ENCODE measurements at regions not wholly inside any gene's neighbourhood (a gene's known extent, or its start where the extent isn't known, plus 50 kb on each side); places are given as distances from the start of the nearest gene placed in this dataset.
A peak's percentile ranks its signal among the peaks of the same experiment; 100 is the strongest.

DNA sequence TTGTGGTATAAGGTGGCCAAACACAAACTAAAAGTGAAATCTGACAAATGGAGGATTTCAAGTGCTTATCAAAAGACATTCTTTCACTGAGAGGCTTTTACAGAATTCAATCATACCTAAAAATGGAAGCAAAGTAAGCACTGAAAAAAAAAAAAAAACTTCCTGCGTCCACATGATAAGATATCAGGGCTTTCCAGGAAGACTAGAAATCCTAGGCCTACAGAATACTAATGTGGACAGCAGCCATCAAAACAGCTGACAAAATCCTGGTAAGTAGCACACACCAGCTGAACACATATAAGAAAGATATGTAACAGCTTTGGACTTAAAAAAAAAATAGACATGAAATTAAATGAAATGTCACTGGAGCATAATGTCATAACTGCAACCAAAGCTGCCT is 178.2 kb downstream of the SUCLG1 start (continued):
- TF ChIP-seq ETS1 (conservative IDR thresholded peaks at IDR 0.05; ENCODE audit: control insufficient read depth, low read depth, low read length) (no peak), TAF9B (IDR thresholded peaks at IDR 0.05; ENCODE audit: partially characterized antibody) (no peak), ELF1 (tag; IDR thresholded peaks at IDR 0.05) (no peak), ZBED1 (IDR thresholded peaks at IDR 0.05) (no peak), THRB (CRISPR knock-in tag; conservative IDR thresholded peaks at IDR 0.05) (no peak), SRF (CRISPR knock-in tag; IDR thresholded peaks at IDR 0.05) (no peak), TCF3 (CRISPR knock-in tag; IDR thresholded peaks at IDR 0.05) (peak; percentile 80), TCFL5 (CRISPR knock-in tag; conservative IDR thresholded peaks at IDR 0.05) (no peak), XRCC3 (IDR thresholded peaks at IDR 0.05) (no peak), MTF1 (CRISPR knock-in tag; IDR thresholded peaks at IDR 0.05; ENCODE audit: borderline replicate concordance) (no peak), MEF2A (IDR thresholded peaks at IDR 0.05; ENCODE audit: control insufficient read depth, low read depth, low read length) (peak; percentile 52; the same call in 1 of the 2 replicates), NR1H2 (CRISPR knock-in tag; IDR thresholded peaks at IDR 0.05) (no peak), ZNF76 (CRISPR knock-in tag; IDR thresholded peaks at IDR 0.05; ENCODE audit: borderline replicate concordance) (no peak), AFF4 (CRISPR knock-in tag; IDR thresholded peaks at IDR 0.05) (no peak), EP300 (IDR thresholded peaks at IDR 0.05; ENCODE audit: low read length) (peak; percentile 36; the same call in 1 of the 2 replicates), FOXJ2 (tag; IDR thresholded peaks at IDR 0.05) (0 out of 2 replicates have a peak, but pooled peaks have one; percentile 18), ZBTB7A (IDR thresholded peaks at IDR 0.05; ENCODE audit: borderline replicate concordance, control insufficient read depth, low read depth, low read length) (no peak), PRPF4 (IDR thresholded peaks at IDR 0.05; ENCODE audit: insufficient read depth, low read depth, low read length, poor library complexity, severe bottlenecking) (no peak), JUNB (CRISPR knock-in tag; conservative IDR thresholded peaks at IDR 0.05) (no peak), POLR2H (tag; IDR thresholded peaks at IDR 0.05; ENCODE audit: low read depth) (no peak), COPS2 (conservative IDR thresholded peaks at IDR 0.05) (no peak)
- TF ChIP-seq, protein P1, sequence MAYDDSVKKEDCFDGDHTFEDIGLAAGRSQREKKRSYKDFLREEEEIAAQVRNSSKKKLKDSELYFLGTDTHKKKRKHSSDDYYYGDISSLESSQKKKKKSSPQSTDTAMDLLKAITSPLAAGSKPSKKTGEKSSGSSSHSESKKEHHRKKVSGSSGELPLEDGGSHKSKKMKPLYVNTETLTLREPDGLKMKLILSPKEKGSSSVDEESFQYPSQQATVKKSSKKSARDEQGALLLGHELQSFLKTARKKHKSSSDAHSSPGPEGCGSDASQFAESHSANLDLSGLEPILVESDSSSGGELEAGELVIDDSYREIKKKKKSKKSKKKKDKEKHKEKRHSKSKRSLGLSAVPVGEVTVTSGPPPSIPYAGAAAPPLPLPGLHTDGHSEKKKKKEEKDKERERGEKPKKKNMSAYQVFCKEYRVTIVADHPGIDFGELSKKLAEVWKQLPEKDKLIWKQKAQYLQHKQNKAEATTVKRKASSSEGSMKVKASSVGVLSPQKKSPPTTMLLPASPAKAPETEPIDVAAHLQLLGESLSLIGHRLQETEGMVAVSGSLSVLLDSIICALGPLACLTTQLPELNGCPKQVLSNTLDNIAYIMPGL (CRISPR knock-in tag; IDR thresholded peaks at IDR 0.05): no peak
